SH-SY5Y (cell line): ENCODE measurements at regions not wholly inside any gene's neighbourhood (a gene's known extent, or its start where the extent isn't known, plus 50 kb on each side); places are given as distances from the start of the nearest gene placed in this dataset.

Experiments used
- GATA2 ChIP-seq: IDR thresholded peaks from 2 replicates; pipeline ENCODE4 v1.6.1; 2011; ENCODE audit warnings: mild to moderate bottlenecking, low read depth, low read length
- GATA3 ChIP-seq: IDR thresholded peaks from 2 replicates; pipeline ENCODE4 v1.6.1; 2011; ENCODE audit warnings: low read depth, mild to moderate bottlenecking, low read length, moderate library complexity

DNA sequence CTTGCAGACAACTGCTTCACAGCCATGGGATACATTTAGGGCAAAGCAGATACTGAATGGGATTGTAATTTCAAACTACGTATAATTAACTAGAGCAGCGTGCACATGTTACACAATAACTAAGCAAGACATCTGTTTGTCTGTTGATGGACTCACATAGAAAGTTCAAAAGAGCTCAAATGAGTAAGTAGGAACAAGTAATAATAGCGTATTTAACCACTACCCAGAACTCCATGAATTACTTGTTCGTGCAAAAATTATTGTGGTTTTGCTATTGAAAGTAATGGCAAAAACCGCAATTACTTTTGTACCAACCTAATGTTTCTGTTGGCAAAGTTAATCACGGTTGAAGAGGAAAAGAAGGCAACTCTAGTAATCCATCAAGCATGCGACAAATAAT lies 825.4 kb downstream of the PCDH18 start:
- TF ChIP-seq GATA2 (no peak), GATA3 (no peak)
